ENCODE measurements at regions not wholly inside any gene's neighbourhood (a gene's known extent, or its start where the extent isn't known, plus 50 kb on each side); places are given as distances from the start of the nearest gene placed in this dataset.

- no peak for TF ChIP-seq CTCF (IDR thresholded peaks at IDR 0.05)
- no peak for TF ChIP-seq EZH2 (IDR thresholded peaks at IDR 0.05; ENCODE audit: borderline replicate concordance, insufficient read depth, low read depth, low read length, poor library complexity, severe bottlenecking)
Measured at GRCh38 chr10:36574207-36574606, 551.2 kb upstream of the ANKRD30A start.

All from B cell (primary cell).